Spleen (tissue), 7 donors: ENCODE measurements at regions not wholly inside any gene's neighbourhood (a gene's known extent, or its start where the extent isn't known, plus 50 kb on each side); places are given as distances from the start of the nearest gene placed in this dataset.

ENCODE experiments used
- POLR2A ChIP-seq, 3 donors: fragments of 450-650 bp; IDR thresholded peaks; one replicate each; pipeline ENCODE4 v1.5.1; 2017; ENCODE audit warnings: antibody characterized with exemption in 3 of 3, mild to moderate bottlenecking in 1 of 3
- POLR2AphosphoS5 ChIP-seq, 3 donors: sonication (generic); formaldehyde crosslinking; IDR thresholded peaks; one replicate each; pipeline ENCODE4 v1.5.1; 2017; ENCODE audit warnings: antibody characterized with exemption in 3 of 3
- TF ChIP-seq, protein P1 (sequence below), 11 experiments: fragments of 200-600 bp in 7 of 11; fragments of 450-650 bp in 4 of 11; sonication (generic) in 4 of 11; IDR thresholded peaks in 8 of 11; conservative IDR thresholded peaks in 3 of 11; 1 replicate in 7 of 11; 2 replicates in 4 of 11; pipeline versions ENCODE4 v1.4.0 to v1.8.0; 2016 to 2021; ENCODE audit warnings: antibody characterized with exemption in 11 of 11, inconsistent platforms in 4 of 11, mild to moderate bottlenecking in 1 of 11
- donor health status: DM: no; HTN: no; CAD: no; lungs with moderate emphysema.
- donor health status: DM: no; HTN: no; CAD: no.
- donor health status: DM: no; HTN: no; CAD: no.

DNA sequence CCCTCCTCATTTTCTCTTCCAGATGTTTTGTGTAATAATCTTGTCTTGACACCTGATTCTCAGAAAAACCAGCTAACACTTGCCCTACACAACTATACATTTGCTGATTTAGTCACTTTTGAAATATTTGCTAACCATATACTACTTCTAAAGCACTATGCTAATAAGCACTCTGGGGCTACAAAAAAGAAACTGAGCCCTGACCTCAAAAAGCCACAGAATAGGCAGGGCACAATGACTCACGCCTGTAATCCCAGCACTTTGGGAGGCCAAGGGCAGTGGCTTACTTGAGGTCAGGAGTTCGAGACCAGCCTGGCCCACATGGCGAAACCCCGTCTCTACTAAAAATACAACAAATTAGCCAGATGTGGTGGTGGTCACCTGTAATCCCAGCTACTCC, 266.0 kb downstream of the RAD51AP2 start:
- TF ChIP-seq, protein P1, sequence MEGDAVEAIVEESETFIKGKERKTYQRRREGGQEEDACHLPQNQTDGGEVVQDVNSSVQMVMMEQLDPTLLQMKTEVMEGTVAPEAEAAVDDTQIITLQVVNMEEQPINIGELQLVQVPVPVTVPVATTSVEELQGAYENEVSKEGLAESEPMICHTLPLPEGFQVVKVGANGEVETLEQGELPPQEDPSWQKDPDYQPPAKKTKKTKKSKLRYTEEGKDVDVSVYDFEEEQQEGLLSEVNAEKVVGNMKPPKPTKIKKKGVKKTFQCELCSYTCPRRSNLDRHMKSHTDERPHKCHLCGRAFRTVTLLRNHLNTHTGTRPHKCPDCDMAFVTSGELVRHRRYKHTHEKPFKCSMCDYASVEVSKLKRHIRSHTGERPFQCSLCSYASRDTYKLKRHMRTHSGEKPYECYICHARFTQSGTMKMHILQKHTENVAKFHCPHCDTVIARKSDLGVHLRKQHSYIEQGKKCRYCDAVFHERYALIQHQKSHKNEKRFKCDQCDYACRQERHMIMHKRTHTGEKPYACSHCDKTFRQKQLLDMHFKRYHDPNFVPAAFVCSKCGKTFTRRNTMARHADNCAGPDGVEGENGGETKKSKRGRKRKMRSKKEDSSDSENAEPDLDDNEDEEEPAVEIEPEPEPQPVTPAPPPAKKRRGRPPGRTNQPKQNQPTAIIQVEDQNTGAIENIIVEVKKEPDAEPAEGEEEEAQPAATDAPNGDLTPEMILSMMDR (IDR thresholded peaks at IDR 0.05 in 8 of 11, conservative IDR thresholded peaks at IDR 0.05 in 3 of 11) = no peak
- TF ChIP-seq POLR2A (IDR thresholded peaks at IDR 0.05) (no peak), POLR2AphosphoS5 (IDR thresholded peaks at IDR 0.05) (no peak)
